Activated CD8-positive, alpha-beta T cell treated with anti-CD3 and anti-CD28 coated beads, Interleukin-2, amount 10 ng/mL, durations not matched to agents 7 days and 5 days (primary cell): ENCODE measurements at regions not wholly inside any gene's neighbourhood (a gene's known extent, or its start where the extent isn't known, plus 50 kb on each side); places are given as distances from the start of the nearest gene placed in this dataset.

Experiments used
- ATAC-seq: fragments of 150-1000 bp; cut with Tn5 transposase; one replicate; pipeline ENCODE4 v1.10.0; 2021; ENCODE audit warnings: moderate library complexity
- CTCF ChIA-PET: fragments of 350-600 bp; sonication (Branson Sonifier 250); formaldehyde crosslinking; loops from one replicate; lab custom pipeline; 2021; ENCODE audit warnings: antibody characterized with exemption; lab: Charles Lee
- POLR2A ChIA-PET: fragments of 350-600 bp; sonication (Branson Sonifier 250); formaldehyde crosslinking; loops from one replicate; lab custom pipeline; 2021; ENCODE audit warnings: antibody characterized with exemption; lab: Charles Lee
- DNase-seq: peaks from one replicate; pipeline ENCODE4 v3.0.0-alpha.2; 2020
- H3K27ac Mint-ChIP-seq: one replicate; pipeline ENCODE4 v1.8.0; 2021; ENCODE audit warnings: mild to moderate bottlenecking, mixed read lengths
- H3K27me3 Mint-ChIP-seq: one replicate; pipeline ENCODE4 v1.8.0; 2021; ENCODE audit warnings: low read depth, mixed read lengths
- H3K36me3 Mint-ChIP-seq: one replicate; pipeline ENCODE4 v1.8.0; 2021; ENCODE audit warnings: low read depth, mixed read lengths
- H3K4me1 Mint-ChIP-seq: one replicate; pipeline ENCODE4 v1.8.0; 2021; ENCODE audit warnings: low read depth, mixed read lengths
- H3K4me3 Mint-ChIP-seq: one replicate; pipeline ENCODE4 v1.8.0; 2021; ENCODE audit warnings: mild to moderate bottlenecking, mixed read lengths
- H3K9me3 Mint-ChIP-seq: one replicate; pipeline ENCODE4 v1.8.0; 2022; ENCODE audit warnings: mixed read lengths; ENCODE audit not compliant: insufficient read depth

DNA sequence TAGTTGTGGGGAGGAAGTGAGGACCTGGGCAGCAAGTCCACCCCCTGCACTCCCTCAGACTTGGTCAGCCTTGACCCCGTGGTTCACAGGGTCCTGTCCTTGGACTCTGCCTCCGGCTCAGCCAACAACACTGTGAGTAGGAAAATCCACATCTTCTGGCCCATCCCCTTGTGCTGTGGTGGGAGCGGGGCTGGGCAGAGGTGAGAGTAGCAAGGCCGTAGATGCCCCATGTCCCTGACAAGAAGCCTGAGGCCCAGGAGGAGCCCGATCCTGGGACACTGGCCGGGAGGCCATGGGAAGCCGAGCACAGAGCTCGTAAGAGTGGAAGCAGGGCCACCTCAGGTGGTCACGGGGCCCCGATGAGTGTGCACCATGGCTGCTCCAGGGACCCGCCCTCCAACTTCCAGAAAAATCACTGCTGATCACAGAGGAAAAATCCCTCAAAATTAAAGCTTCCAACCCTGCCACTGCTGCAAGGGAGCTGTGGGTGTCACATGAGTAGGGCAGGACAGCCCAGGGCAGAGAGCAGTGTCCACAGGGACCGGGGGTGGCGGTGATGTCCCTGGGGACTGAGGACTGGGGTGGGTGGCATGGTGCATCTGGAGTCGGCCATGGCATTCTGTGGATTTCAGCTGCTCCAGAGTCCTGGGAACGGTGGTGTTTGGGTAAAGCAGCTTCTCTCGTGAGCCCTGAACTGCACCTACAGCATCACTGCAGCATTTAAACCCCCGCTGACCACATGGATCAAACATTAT, 189.4 kb downstream of the DLL1 start:
- ChIA-PET POLR2A (no interaction called here), CTCF (no interaction called here)
- Mint-ChIP-seq H3K4me1 (peaks cover 8% of the 10 kb centered on the region), H3K4me3 (no peak overlapping the region), H3K36me3 (peaks cover 4% of the 10 kb centered on the region), H3K27ac (no peak overlapping the region), H3K9me3 (no peaks in the 10 kb centered on the region), H3K27me3 (peaks cover 19% of the 10 kb centered on the region)
- DNase-seq (no peak), ATAC-seq (no peak)

DNA sequence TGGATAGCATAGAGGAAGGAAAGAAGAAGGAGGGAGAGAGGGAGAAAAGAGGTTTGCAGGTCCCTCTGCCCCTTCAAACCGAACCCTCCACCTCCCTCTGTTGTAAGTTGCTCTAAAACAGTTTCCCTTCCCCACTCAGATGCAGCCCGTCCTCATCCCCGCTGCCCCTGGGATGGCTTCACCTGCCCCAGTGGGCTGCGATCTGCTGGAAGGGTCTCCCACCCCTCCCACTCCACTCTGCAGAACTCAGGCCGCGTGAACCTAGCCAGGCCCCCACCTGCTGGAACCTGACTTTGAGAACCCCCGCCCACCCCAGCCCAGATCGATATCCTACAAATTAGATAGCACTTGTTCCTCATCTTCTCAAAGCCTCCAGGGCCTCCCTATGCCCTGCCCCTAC, 190.8 kb downstream of the DLL1 start:
- Mint-ChIP-seq H3K27ac (no peak overlapping the region), H3K9me3 (no peaks in the 10 kb centered on the region), H3K4me1 (peaks cover 10% of the 10 kb centered on the region), H3K4me3 (no peak overlapping the region), H3K36me3 (peaks cover 3% of the 10 kb centered on the region), H3K27me3 (peaks cover 12% of the 10 kb centered on the region)
- no peak for ATAC-seq
- DNase-seq = no peak
- ChIA-PET POLR2A (no interaction called here), CTCF (interaction anchor here (0.8 kb wide), 1 partner anchor 10 kb away, joined by 3 read pairs; no protein-coding TSS in a partner anchor)

DNA sequence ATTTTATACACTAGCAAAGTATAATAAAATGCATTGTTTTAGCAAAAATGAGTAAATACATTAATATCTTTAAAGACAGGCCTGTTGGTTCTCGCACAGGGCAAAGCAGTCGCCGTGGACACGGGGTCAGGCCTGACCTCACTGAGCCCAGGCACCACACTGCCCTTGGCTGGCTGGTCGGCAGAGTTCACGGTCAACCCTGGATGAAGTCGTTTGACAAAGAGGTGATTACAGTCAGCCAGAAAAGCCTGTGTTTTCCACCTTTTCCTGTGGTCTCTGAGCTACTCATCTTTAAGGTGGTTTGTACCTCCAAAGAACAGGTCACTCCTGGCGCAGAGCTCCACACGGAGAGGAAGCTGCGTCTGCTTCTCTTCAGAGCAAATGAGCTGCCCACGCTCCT, 191.5 kb downstream of the DLL1 start:
- Mint-ChIP-seq H3K36me3 (peaks cover 1% of the 10 kb centered on the region), H3K27me3 (peaks cover 9% of the 10 kb centered on the region), H3K4me1 (peaks cover 10% of the 10 kb centered on the region), H3K4me3 (no peak overlapping the region), H3K27ac (no peak overlapping the region), H3K9me3 (no peaks in the 10 kb centered on the region)
- ChIA-PET POLR2A (interaction anchor here (1.2 kb wide), 1 partner anchor 11 kb away, joined by 3 read pairs; no protein-coding TSS in a partner anchor), CTCF (interaction anchor here (0.8 kb wide), 1 partner anchor 9 kb away, joined by 3 read pairs; no protein-coding TSS in a partner anchor)
- ATAC-seq = no peak
- no peak for DNase-seq

DNA sequence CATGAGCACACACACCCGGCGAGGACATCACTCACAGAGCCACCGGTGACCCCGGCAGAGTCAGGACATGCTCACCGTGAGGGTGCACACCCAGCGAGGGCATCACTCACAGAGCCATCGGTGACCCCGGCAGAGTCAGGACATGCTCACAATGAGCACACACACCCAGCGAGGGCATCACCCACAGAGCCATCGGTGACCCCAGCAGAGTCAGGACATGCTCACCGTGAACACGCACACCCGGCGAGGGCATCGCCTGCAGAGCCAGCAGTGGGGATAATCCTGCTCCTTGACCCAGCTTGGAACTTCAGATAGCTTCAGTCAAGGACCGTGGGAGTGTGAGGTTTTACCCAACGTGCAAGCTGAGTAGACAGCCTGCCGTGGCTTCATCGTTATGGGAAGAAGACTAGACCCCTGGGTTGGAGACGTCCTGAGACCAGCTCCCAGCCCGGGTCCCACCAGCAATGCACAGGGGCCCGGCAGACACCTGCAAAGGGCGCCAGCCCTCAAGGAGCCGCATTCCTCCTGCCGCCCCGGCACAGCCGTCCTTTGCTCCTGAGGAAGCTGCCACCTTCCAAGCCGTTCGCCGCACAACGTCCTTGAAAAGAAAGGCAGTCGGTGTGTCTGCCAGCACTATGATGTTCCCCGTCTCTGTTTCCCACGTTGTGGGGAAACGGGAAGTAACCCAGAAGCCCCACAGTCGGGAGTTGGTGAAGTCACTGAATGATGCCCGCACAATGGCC, 192.3 kb downstream of the DLL1 start:
- no peak for ATAC-seq
- peaks cover 9% of the 10 kb centered on the region for H3K27me3 Mint-ChIP-seq
- peaks cover 10% of the 10 kb centered on the region for H3K4me1 Mint-ChIP-seq
- no peak overlapping the region for H3K4me3 Mint-ChIP-seq
- no peak overlapping the region for H3K27ac Mint-ChIP-seq
- ChIA-PET CTCF (no interaction called here), POLR2A (interaction anchor here (1.2 kb wide), 1 partner anchor 11 kb away, joined by 3 read pairs; no protein-coding TSS in a partner anchor)
- peaks cover 1% of the 10 kb centered on the region for H3K36me3 Mint-ChIP-seq
- no peaks in the 10 kb centered on the region for H3K9me3 Mint-ChIP-seq
- no peak for DNase-seq

DNA sequence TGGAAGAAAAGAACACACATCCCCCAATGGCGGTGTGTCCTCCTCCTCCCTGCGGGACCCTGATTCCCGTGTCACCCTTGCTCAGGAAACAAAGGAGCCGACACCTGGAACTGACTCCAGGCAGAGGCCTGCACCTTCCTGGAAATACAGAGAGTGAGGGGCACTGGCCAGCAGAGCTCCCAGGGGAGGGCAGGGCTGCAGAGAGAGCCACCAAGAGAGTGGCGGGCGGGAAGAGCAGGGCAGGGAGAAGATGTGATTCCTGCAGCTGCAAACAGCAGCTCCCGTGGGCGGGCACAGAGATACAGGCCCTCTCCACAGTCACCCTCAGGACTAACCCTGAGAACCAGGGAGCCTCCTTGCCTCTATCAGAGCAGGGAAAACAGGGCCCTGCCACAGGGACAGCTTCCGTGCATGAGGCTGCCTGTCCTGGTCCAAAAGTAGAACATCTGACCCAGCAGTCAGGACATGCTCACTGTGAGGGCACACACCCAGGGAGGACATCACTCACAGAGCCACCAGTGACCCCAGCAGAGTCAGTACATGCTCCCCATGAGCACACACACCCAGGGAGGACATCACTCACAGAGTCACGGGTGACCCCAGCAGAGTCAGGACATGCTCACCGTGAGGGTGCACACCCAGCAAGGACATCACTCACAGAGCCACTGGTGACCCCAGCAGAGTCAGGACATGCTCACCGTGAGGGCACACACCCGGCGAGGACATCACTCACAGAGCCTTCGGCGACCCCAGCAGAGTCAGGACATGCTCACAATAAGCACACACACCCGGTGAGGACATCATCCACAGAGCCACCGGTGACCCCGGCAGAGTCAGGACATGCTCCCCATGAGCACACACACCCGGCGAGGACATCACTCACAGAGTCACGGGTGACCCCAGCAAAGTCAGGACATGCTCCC, 193.1 kb downstream of the DLL1 start:
- Mint-ChIP-seq H3K9me3 (no peaks in the 10 kb centered on the region), H3K27me3 (peaks cover 9% of the 10 kb centered on the region), H3K27ac (no peak overlapping the region), H3K4me1 (peaks cover 6% of the 10 kb centered on the region), H3K4me3 (no peak overlapping the region), H3K36me3 (peaks cover 1% of the 10 kb centered on the region)
- DNase-seq (no peak), ATAC-seq (no peak)
- POLR2A ChIA-PET = no interaction called here
- CTCF ChIA-PET = no interaction called here

DNA sequence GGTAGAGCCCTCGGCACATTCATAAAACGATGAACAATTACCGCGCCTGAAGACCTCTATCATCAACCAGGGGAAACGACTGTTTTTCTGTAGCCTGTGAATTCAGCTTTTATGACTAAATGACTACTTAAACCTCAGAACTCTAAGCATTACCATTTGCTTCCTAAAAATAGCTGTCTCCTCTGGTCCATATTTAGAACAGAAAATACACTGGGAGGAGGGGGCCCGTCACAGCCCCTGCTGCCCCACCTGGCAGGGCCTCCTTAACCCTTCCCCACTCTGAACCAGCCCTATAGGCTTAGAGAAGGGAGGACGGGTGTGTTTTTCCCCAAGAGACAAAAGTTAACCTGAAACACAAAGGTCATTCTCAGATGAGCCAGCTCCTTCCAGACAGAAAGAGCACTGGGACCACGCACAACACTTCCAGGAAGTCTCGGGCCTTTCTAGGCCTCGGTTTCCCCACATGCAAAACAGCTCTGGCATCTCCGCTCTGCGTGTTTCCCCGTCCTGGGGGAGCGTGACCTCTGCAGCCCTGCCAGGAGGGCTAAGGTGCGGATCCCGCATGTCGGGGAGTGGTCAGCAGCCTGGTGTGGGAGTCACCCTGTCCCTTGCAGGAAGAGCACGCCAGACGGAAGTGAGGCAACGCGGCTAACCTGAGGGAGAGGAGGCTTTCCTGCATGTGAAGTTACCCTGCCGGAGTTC, 193.9 kb downstream of the DLL1 start:
- no peaks in the 10 kb centered on the region for H3K9me3 Mint-ChIP-seq
- DNase-seq (no peak), ATAC-seq (no peak)
- ChIA-PET POLR2A (interaction anchor here (1.4 kb wide), 1 partner anchor 51 kb away, joined by 4 read pairs; no protein-coding TSS in a partner anchor), CTCF (interaction anchor here (1.1 kb wide), 1 partner anchor 51 kb away, joined by 4 read pairs; no protein-coding TSS in a partner anchor)
- no peaks in the 10 kb centered on the region for H3K36me3 Mint-ChIP-seq
- no peak overlapping the region for H3K4me3 Mint-ChIP-seq
- H3K4me1 Mint-ChIP-seq = peaks cover 6% of the 10 kb centered on the region
- H3K27ac Mint-ChIP-seq = no peak overlapping the region
- H3K27me3 Mint-ChIP-seq = peaks cover 9% of the 10 kb centered on the region

DNA sequence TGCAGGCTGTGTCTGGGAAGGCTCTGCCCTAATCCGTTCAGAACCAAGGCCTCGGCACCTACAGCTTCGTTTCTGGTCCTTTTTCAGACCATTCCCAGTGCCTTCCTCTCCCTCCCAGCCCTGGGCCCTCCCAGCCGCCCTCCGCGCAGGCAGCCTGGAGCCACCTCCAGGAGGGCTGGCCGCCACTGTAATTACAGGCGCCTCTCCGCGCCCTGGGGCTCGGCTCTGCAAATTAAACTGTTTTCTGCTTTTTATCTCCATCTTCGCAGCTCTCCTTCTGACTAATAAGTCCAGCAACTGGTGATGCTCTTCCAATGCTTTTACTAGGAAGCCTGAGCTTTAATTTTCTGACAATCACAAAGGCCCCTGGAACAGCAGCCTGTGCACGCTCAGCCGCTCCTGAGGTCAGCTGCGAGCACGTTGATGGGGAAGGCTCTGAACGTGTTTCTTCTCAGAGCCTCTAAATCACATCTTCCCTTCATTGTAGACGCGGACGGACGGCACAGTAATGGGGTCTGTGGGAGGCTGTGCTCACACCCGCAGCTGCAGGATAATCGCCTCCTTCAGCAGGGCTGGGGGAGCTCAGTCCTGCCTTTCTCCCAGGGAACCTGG, 194.6 kb downstream of the DLL1 start:
- Mint-ChIP-seq H3K36me3 (peaks cover 2% of the 10 kb centered on the region), H3K4me1 (peaks cover 6% of the 10 kb centered on the region), H3K27me3 (peaks cover 9% of the 10 kb centered on the region), H3K4me3 (no peak overlapping the region), H3K9me3 (no peaks in the 10 kb centered on the region), H3K27ac (no peak overlapping the region)
- POLR2A ChIA-PET = interaction anchor here (1.4 kb wide), 1 partner anchor 51 kb away, joined by 4 read pairs; no protein-coding TSS in a partner anchor
- CTCF ChIA-PET = interaction anchor here (1.1 kb wide), 1 partner anchor 52 kb away, joined by 4 read pairs; no protein-coding TSS in a partner anchor
- DNase-seq = no peak
- no peak for ATAC-seq

DNA sequence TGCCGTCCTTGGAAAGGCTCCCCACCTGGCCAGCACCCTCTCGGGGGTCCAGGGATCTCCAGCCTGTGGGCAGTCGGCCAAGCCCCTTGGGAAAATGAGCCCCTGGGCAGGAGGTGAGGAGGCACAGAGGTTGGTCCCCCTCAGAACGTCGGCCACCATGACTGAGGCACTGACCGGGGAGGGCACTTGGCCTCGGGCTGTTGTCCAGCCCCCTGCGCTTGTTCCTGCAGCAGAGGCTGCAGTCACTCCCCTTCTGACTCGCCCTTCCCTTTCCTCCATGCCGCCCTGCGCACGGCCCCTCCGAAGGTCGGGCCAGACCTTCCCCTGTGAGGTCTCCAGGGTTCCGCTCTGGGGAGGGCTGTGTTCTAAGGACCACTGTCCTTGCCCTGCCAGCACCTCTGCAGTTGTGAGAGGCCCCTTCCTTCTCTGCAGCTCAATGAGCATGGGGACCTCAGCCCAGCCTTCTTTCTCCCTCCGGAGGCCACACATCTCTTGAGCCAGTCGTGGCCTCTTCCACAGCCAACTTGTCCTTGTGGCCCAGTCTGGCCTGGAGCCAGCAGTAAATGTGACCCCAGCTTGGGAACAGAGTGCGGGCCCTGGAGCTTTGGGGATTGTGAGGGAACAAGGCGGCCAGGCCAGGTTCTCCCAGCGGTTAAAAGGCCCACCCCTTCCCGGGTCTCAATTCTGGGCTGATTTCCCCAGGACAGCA, 195.5 kb downstream of the DLL1 start:
- Mint-ChIP-seq H3K36me3 (peaks cover 8% of the 10 kb centered on the region), H3K4me3 (no peak overlapping the region), H3K27ac (no peak overlapping the region), H3K27me3 (peaks cover 9% of the 10 kb centered on the region), H3K4me1 (peaks cover 13% of the 10 kb centered on the region), H3K9me3 (no peaks in the 10 kb centered on the region)
- ATAC-seq = no peak
- POLR2A ChIA-PET = interaction anchor here (1.4 kb wide), 1 partner anchor 52 kb away, joined by 4 read pairs; no protein-coding TSS in a partner anchor
- CTCF ChIA-PET = interaction anchor here (1.1 kb wide), 1 partner anchor 53 kb away, joined by 4 read pairs; no protein-coding TSS in a partner anchor
- DNase-seq = no peak

DNA sequence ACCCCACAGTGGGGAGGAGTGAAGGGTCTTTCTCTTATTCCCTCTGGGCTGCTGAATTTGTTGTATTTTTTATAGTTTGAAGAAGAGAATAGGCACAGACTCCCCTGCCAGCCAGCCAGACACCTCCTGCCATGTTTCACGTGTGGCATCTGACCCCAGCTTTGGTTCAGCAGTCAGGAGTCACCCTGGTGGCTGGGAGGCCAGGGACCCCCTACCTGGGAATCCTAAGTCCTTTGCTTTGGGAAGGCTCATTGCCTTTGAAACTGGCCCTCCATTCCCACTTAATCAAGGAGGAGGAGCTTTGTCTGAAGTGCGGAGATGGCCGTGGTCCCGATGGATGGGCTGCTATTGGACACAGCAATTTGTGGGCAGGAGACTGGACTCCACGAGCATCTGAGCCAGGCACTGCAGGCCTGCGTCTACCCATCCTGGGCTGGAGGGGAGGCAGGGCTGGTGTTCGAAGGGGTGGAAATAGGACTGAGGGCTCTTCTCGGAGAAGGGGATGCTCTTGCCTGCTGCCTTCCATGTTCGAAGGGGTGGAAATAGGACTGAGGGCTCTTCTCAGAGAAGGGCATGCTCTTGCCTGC, 196.1 kb downstream of the DLL1 start:
- ATAC-seq = no peak
- Mint-ChIP-seq H3K36me3 (peaks cover 13% of the 10 kb centered on the region), H3K4me3 (no peak overlapping the region), H3K27ac (no peak overlapping the region), H3K27me3 (peaks cover 8% of the 10 kb centered on the region), H3K9me3 (no peaks in the 10 kb centered on the region), H3K4me1 (peaks cover 20% of the 10 kb centered on the region)
- no peak for DNase-seq
- CTCF ChIA-PET = no interaction called here
- POLR2A ChIA-PET = no interaction called here
